GM21526 (cell line): ENCODE measurements at regions not wholly inside any gene's neighbourhood (a gene's known extent, or its start where the extent isn't known, plus 50 kb on each side); places are given as distances from the start of the nearest gene placed in this dataset.
"Not testable (repeated sequence)": the region's sequence is repeated elsewhere in the genome, so short reads cannot be mapped to it uniquely, and the experiment has no call there.

ENCODE experiments used
- ATAC-seq: cut with Tn5 transposase; IDR thresholded peaks from one replicate; pipeline ENCODE4 v1.9.1; 2021; ENCODE audit warnings: moderate library complexity; ENCODE audit not compliant: unreplicated experiment, low FRiP score

DNA sequence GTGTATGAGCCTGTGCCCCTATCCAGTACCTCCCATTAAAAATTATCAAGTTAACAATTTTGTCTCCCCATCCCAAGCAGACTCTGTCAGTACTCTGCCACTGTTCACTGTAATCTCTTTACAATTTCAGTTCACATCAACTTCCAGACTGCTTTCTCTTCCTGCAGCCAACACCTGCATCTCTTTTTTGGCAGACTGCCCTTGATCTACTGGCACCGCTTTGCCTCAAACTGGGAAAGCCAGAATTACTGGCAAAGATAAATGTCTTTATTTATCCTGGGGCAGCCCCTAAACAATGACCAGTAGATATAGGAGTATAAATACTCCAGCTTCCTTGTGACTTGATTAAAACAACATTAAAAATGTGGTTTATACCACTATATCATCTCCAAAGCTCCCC, 494.1 kb downstream of the ZNF385D start:
- no peak for ATAC-seq

GRCh38 chr3:21238661-21239060, 512.3 kb downstream of the ZNF385D start:
- no peak for ATAC-seq

DNA sequence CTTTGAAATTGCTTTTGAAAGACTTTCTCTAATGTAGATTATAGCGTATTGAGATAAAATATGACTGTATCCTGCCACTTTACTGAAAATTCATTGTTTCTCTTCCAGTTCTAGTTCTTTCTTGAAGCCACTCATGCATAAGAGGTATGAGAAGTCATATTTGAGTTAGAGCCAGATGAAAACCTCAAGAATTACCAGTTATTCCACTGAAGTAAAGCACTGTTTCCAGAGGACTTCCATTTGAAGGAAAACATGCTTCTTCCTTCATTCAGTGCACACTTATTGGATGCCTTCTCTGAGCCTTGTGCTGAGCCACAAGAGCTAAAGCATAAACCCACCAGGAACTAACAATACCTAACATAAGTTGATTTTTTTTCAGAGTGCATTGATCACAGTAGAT, 513.4 kb downstream of the ZNF385D start:
- ATAC-seq = no peak

GRCh38 chr3:21235491-21235890, 515.5 kb downstream of the ZNF385D start:
- ATAC-seq = no peak

- ATAC-seq = no peak
Observed at GRCh38 chr3:21234933-21235332, 516.1 kb downstream of the ZNF385D start.

- ATAC-seq = no peak
Observed at GRCh38 chr3:21229426-21230135, 521.4 kb downstream of the ZNF385D start.

DNA sequence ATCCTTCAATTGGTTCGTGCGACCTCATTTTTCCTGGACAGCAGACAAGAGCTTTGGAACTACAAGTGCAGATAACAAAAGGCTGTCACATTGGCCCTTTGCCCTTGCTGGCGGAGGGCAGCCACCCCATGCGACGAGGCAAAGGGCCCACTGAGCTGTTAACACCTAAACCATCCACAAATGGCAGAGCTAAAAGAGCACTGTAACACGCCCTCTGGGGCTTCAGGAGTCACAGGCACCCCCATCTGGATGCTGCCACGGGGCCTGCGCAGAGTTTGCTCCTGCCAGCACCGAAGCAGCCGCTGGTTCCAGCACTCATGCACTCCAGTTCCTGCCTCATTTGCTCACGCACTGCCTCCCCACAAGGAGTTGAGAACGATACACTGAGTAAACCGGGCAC, 524.9 kb downstream of the ZNF385D start:
- ATAC-seq = no peak

DNA sequence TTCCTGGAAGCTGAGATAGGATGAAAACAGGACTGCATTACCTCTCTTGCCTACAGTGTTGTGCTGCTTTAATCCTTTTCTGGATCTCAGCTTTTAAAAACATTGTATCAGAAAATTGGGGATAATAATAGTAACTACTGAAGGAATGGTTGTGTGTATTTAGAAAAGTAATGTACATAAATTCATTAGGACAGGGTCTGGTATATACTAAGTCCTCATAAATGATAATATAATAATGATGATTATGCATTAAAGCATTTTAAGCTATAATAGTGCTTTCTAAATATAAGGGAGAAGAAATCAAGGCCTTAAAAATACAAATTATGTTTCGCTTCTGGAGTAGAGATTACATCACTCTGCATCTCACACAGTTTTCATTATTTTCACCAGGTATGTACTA, 530.1 kb downstream of the ZNF385D start:
- ATAC-seq = no peak

DNA sequence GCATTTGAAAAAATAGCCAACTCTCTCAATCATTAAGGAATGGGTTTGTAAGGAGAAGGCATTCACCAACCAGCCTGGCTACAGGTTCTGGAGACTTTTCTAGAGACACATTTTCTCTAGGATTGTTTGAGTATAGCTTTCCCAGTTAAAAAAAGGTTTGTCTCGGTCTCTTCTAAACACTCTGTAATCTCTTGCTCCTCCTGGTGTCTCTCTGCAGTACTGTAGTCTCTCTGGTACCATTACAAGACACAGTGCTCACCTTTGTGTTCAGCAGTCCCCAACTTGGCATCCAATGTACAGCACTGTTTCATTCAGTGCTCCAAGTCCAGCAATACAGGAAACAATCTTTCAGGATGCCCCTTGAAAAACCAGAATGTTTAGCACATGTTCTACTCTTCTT, 534.4 kb downstream of the ZNF385D start:
- ATAC-seq = no peak

GRCh38 chr3:21204122-21204521, 546.9 kb downstream of the ZNF385D start:
- ATAC-seq = not testable (repeated sequence)

GRCh38 chr3:21195203-21195602, 555.8 kb downstream of the ZNF385D start:
- ATAC-seq = no peak

DNA sequence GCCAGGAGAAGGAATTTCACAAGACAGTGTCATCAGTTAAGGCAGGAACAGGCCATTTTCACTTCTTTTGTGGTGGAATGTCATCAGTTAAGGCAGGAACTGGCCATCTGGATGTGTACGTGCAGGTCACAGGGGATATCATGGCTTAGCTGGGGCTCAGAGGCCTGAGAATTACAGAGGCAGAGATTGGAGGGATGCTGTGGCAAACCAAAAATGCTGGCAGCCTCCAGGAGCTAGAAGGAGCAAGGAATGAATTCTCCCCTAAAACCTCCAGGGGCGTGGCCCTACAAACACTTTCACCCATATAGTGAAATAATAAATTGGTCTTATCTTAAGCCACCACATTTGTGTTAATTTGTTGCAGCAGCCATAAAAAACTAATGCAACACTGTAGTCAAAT, 557.0 kb downstream of the ZNF385D start:
- not testable (repeated sequence) for ATAC-seq

DNA sequence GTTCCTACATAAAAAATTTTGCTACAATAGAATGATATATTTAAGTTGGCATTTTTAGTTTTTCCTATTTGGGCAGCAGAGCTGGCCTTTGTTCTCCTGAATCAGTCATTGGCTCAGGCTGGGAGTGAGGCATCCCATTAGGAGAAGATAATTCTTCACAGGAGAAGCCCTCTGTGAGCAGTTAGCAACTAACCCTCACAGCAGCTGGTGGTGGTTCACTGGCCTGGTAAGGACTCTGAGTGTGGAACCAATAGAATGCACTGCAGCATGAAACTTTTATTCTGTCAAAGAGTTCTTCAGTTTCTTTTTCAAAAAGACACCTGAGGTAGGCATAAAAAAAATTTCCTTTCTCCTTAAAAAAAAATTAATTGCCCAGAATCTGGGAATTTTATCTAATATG, 562.6 kb downstream of the ZNF385D start:
- ATAC-seq = no peak

GRCh38 chr3:21185816-21186314, 565.1 kb downstream of the ZNF385D start:
- no peak for ATAC-seq

- ATAC-seq = no peak
Observed at GRCh38 chr3:21174461-21174860, 576.5 kb downstream of the ZNF385D start.

DNA sequence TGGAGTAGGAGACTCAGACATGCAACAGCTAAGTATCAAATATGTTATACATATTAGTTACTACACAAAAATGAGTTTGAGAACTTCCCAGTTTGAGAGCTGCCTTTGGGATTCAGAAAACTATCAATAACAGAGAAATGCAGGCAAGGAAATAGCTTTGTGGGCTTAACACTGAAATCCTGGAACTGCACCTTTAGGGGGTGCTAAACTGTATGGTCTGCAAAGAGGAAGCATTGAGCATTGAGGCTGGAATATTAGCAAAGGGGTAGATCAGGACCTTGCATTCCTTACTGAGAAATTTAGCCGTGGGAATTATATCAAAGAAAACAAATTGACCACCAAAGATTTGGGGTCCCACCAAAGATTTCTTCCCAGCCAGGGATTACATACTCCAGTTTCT, 580.0 kb downstream of the ZNF385D start:
- ATAC-seq = no peak

DNA sequence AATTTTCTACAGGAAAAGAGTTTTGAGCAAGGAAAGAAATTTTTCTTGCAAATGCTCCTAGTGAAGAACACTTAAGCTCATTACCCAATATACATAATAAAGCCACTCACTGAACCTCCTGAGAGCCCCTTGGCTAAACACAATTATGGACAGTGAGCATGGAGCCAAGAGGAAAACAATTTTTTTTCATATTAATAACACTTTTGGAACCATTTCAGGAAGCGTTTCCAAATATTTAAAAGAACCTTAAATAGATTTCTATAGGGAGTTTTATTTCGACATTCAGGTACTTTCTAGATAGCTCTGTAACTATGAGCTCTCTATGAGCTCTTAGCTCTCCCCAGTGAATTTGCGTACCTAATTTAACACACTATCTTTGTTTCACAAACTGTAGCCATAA, 581.1 kb downstream of the ZNF385D start:
- ATAC-seq = no peak

DNA sequence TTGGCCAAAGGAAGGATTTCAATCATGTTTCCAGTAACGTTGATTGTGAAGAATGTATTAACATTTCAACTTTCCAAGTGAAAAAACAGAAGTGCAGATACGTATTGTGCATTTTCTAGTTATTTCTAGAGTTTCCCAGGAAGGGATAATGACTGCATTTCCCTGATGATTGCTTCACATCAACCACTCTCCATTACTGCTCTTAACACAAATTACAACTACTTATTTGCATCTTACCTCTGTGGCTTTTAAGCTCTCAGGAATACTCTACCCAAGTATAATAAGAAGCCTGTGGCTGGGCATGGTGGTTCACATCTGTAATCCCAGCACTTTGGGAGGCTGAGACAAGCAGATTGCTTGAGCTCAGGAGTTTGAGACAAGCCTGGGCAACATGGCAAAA, 582.5 kb downstream of the ZNF385D start:
- ATAC-seq = no peak

- ATAC-seq = no peak
Observed at GRCh38 chr3:21163956-21164355, 587.1 kb downstream of the ZNF385D start.

- ATAC-seq = no peak
Observed at GRCh38 chr3:21159543-21159906, 591.5 kb downstream of the ZNF385D start.

- no peak for ATAC-seq
Observed at GRCh38 chr3:21158861-21159542, 592.0 kb downstream of the ZNF385D start.

DNA sequence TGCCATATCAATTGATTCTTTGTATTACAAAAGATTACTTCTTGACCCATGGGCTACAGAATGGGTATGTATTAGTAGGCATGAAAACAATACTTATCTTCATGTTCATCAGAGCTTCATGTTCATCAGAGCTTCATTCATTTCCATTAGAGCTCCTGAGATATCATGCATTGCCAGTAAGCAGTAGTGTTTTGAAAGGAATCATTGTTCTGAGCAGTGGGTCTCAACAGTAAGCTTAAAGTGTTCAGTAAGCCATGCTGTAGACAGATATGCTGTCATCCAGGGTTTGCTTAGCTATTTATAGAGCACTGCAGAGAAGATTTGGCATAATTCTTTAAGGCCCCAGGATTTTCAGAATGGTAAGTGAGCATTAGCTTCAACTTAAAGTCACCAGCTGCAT, 596.1 kb downstream of the ZNF385D start:
- no peak for ATAC-seq
